ENCODE measurements at regions not wholly inside any gene's neighbourhood (a gene's known extent, or its start where the extent isn't known, plus 50 kb on each side); places are given as distances from the start of the nearest gene placed in this dataset.

DNA sequence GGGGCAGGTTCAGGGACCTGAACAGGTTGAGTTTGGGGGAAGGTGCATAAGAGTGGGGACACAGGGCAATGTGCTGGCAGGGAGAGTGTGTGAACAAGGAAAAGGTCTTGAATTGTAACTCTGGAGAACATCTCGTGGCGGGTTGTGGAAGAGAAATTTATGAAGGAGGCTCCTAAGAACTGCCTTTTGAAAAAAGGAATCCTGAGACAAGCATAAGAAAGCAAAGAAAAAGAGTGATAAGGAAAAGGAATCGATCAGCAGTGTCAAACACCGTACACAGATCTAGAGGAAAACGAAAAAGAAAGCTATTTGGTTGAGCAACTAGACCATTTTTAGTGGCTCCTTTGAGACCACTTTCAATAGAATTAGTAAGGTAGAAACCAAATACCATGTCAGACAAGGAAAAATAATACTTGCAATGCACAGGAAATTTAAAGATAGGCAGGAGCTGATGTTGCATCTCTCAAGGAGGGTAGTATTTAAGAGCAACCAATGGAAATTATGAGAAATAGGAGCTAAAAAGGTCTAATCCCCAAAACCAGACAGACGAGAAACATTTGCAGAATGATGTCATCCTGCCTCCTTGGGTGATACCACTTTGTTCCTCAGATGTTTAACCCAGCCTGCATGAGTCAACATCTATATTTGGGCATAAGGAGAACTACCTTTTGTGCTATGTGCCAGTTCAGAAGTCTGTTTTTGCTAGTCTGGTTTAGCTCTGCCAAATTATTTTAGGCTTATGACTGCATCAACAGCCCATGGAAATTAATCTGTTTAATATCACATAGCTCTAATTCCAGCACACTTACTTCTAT, 64.5 kb upstream of the STK38L start:
- no peak for DNase-seq (ENCODE audit: low spot score)

DNA sequence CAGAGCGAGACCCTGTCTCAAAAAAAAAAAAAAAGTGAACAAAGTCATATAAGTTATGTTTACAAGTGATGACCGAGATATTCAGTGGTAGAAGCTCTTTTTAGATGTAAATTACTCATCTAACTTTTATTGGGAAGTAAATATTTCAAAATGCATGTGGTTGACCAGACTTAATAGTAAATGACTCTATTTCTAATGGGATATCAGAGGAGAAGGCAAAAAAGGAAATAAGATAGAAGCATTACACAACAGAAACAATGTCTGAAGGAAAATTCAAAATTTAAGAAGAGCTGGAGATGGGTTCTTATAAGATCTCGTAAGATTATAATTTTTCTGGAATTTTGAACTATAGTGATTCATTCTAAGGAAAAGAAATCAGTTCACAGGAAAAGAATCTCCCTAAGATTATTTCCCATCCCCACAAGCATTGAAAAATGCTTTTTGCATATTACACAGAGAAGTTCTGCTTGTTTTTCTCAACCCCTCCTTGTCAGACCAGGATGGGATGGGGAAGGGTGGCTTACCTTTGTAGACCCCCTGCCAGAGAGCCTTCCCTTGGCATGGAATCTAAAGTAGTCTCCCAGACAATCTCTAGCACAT, 63.1 kb upstream of the STK38L start:
- DNase-seq (ENCODE audit: low spot score) = no peak

DNA sequence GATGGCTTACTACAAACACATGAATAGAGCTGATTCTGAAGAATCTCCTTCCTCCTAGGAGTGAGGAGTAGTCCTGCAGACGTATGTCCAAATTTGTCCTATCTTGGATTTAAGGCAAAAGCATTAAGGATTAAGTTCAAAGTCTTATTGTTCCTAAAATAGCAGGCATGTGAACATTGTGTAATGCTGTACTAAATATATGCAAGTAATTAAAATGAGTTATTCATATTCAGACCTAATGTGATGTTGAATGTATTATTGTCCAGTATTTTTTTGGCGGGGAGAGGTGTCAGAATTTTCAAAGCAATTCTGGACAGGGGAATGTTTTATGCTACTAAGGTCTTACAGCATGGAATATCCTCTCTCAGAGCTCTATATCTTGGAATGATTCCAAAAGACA, 60.7 kb upstream of the STK38L start:
- DNase-seq (ENCODE audit: low spot score) = no peak

DNA sequence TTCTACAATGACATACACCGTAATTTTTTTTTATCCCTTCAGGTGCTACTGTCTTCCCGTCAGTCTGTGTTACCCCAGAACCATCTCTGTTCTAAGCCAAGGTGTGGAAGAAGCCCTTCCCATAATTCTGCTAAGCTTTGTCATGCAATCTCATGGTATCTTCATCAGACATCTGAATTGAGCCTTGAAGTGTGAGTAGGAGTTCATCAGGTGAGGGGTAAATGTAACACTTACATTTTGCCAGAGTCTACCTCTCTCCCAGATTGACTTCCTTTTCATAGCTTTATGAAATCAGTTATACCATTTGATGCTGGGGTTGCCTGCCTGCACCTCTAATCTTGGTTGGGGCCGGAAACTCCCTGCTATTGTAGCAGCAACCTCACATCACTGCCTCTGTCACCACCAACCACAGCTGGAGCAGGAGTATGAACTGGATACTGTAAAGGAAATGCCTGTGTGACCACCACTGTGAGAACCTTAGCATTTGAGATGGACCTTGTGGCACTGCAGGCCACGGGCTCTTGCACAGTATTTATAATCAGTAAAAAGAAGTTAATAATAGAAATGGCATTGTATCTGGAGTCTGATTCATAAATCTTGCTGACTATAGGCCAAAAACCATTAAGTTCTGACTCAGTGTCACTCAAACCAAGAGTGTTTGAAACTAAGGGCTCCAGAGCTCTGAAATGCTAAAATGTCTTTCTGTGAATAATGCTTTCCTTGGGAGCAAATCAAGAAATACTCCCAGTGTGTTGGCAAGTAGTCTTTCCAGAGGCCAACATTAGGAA, 58.7 kb upstream of the STK38L start:
- no peak for DNase-seq (ENCODE audit: low spot score)

DNA sequence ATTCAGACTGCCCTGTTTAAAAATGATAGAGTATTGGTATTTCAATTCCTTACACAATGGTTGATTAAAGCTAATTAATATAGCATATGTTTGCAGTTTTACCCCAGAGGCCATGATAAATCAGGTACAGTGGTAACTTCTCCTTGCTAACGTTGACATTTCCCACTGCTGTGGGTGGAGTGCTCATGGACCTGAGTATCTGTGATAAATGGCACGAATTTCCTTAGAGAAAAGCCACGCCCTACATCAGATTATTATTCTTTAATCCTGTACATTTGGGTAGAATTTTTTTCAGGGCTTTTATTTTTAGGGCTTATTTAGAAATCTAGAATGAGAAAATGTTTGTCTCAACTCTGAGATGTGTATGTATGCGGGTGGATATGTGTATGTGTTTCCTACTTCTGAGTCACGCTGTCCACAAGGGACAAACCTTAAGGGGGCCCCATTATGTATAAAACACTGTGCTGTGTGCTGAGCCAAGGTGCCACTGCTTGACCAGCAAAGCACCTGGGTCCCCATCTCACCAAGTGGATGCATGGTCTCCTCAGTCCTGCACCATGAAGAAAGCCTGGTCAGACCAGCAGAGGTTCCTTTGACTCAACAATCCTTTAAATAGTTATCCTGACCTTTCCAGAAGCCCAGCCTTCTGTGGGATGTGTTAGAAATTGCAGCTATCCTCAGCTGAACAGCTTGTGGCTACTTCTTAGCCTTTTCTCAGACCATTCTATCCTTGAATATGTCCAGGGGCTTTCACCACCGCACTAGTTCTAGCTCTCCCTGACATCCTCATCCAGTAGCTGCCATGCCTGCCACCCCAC, 57.9 kb upstream of the STK38L start:
- no peak for DNase-seq (ENCODE audit: low spot score)

DNA sequence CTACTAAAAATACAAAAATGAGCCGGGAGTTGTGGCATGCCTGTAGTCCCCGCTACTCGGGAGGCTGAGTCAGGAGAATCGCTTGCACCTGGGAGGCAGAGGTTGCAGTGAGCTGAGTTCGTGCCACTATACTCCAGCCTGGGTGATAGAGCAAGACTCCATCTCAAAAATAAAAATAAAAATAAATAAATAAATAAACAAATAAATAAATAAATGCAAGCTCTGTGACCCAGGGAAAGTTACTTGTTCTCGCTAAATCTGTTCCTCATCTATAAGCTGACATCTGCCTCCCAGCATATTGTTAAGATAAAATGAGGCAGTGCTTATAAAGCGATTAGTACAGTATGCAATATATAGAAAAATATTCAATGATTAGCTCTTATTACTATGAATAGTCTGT, 56.4 kb upstream of the STK38L start:
- DNase-seq (ENCODE audit: low spot score) = no peak

DNA sequence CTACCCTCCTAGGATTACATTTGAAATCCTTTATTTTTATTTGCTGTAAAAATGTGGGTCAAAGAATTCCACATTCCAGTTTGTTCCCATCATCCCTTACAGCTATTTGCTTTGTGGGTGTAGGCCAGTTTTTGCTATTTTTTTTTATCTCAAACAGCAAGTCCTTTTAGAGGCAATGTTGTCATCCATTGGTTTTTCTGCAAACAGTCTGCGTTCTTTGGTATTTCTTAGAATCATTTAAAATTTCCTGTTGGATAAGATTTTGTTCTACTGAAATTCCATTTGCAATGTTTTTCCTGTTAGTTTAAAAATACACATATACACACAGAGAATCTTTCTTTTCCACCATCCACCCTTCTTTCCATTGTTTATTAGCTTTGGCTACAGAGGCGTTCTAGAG, 53.3 kb upstream of the STK38L start:
- no peak for DNase-seq (ENCODE audit: low spot score)

DNA sequence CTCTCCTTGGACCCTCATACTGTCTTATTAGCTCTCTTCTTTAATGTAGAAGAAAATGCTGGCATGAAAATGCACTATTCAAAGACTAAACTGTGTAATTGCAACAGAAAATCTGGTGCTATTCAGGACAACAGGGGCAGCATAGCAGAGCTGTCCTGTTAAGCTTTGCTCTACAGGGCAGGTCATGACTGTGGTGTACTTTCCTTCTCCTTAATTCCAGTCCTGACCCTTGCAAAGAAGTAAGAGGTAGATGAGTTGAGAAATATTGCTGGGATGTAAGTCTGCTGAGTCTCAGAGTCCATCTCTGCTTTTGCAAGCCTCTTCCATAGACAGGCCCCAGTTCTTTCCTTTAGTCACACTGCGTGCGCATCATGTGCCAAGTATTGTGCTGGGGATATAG, 52.6 kb upstream of the STK38L start:
- no peak for DNase-seq (ENCODE audit: low spot score)

DNA sequence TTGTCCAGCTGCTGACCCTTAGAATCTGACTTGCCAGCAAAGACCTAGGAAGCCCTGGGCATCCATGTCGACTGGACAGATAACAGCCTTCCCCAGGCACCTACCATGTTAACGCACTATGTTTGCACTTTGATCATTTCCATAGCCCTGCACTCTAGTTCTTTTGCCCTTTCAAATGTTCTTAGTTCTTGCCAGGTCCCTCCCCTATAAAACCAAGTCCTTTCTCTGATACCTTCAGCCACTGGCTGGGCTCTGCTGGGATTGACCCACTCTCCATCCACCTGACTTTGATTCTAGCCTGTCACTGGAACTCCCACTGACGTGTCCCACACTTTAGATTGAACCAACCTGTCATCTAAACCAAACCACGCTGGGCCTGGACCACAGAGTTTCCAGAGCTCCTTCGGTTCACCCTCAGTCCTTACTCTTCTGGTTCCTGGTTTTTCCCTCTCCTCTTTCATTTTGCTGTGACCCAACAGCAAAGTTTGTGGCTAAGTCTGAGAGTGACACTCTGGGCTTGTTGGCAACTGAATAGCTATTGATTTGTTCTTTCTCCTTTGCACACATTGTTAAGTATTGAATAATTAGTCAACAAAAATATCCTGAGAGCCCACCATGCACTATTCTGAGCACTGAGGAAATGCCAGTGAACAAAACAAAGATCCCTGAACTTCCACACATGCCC, 51.8 kb upstream of the STK38L start:
- DNase-seq (ENCODE audit: low spot score) = no peak

DNA sequence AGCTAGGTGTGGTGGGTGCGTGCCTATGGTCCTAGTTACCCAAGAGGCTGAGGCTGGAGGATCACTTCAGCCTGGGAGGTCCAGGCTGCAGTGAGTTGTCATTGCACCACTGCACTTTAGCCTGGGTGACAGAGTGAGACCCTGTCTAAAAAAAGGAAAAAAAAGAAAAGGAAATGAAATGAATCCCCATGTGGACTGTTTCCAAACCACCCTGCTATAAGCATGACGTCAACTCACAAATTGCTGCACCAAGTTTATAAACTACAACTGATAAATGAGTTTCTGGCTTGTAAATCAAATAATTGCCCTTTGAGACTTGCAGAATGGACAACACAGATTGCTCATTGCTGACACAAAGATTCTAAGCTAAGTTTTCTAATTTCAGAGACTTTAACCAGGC, 51.0 kb upstream of the STK38L start:
- no peak for DNase-seq (ENCODE audit: low spot score)

DNA sequence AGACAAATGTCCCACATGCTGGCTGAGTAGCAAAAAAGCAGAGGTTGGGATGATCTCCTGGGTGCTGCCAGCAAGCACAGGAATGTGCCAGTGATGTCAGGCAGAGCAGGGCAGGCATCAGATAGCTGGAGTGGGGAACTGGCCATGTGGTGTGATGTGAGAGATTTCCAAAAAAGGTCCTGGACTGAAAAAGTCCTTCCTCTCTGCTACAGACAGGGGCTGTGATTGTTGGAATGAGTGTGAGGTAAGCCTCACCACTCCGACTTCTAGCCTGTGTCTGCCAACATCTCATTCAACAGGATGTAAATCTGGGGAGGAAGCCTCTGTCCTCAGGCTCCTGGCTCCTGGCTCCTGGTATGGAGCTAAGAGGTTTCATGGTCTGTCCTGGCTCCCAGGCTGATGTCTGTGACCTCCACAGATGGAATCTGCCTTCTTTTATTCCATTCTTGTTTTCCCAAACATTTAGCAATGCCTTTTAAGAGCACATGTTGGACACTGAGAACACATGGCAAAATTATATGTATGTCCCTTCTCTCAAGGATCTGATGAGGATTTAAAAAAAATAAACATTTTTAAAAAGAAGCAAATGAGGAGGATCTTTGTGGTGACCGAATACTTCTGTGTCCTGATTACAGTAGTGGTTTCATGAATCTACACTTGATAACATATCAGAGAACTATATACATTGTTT, 50.1 kb upstream of the STK38L start:
- peak; percentile 51 for DNase-seq (ENCODE audit: low spot score)

Measured in SK-N-DZ (cell line).